GM23338 (cell line): ENCODE measurements at regions not wholly inside any gene's neighbourhood (a gene's known extent, or its start where the extent isn't known, plus 50 kb on each side); places are given as distances from the start of the nearest gene placed in this dataset.

Experiments used
- ATAC-seq: fragments of 200-7000 bp; cut with Tn5 transposase; 3 replicates; pipeline ENCODE4 v1.9.1; 2020
- DNase-seq: peaks from one replicate; pipeline ENCODE4 v3.0.0-alpha.2; 2015; ENCODE audit warnings: low spot score
- H2AFZ ChIP-seq: fragments of 200-600 bp; sonication (generic); 2 replicates; pipeline ENCODE4 v1.8.0; 2016; ENCODE audit warnings: antibody characterized with exemption, mild to moderate bottlenecking, moderate library complexity
- H3F3A ChIP-seq: fragments of 200-600 bp; sonication (generic); replicated peaks from 2 replicates; pipeline ENCODE4 v1.8.0; 2017; ENCODE audit warnings: antibody characterized with exemption, mixed run types, low read depth
- H3K27ac ChIP-seq: fragments of 200-600 bp; sonication (generic); 2 replicates; pipeline ENCODE4 v1.6.1; 2016; ENCODE audit warnings: low read depth
- H3K27me3 ChIP-seq: fragments of 200-600 bp; sonication (generic); 2 replicates; pipeline ENCODE4 v1.8.0; 2016; ENCODE audit warnings: mild to moderate bottlenecking, mixed run types, moderate library complexity; ENCODE audit not compliant: insufficient read depth
- H3K36me3 ChIP-seq: fragments of 200-600 bp; sonication (generic); 2 replicates; pipeline ENCODE4 v1.8.0; 2016; ENCODE audit warnings: mild to moderate bottlenecking; ENCODE audit not compliant: insufficient read depth
- H3K4me1 ChIP-seq: fragments of 200-600 bp; sonication (generic); 2 replicates; pipeline ENCODE4 v1.8.0; 2016; ENCODE audit warnings: mild to moderate bottlenecking, moderate library complexity; ENCODE audit not compliant: insufficient read depth
- H3K4me2 ChIP-seq: fragments of 200-600 bp; sonication (generic); 2 replicates; pipeline ENCODE4 v1.7.1; 2017; ENCODE audit warnings: mixed run types
- H3K4me3 ChIP-seq: fragments of 200-600 bp; sonication (generic); 2 replicates; pipeline ENCODE4 v1.6.1; 2016; ENCODE audit warnings: mixed run types
- H3K79me2 ChIP-seq: fragments of 200-600 bp; sonication (generic); replicated peaks from 2 replicates; pipeline ENCODE4 v1.8.0; 2017; ENCODE audit warnings: mild to moderate bottlenecking; ENCODE audit not compliant: insufficient read depth
- H3K9me2 ChIP-seq: fragments of 200-600 bp; sonication (generic); 2 replicates; pipeline ENCODE4 v1.8.0; 2017; ENCODE audit not compliant: insufficient read depth
- H4K20me1 ChIP-seq: fragments of 200-600 bp; sonication (generic); replicated peaks from 2 replicates; pipeline ENCODE4 v1.8.0; 2017; ENCODE audit warnings: mild to moderate bottlenecking; ENCODE audit not compliant: insufficient read depth
- H3K27ac Mint-ChIP-seq: 2 replicates; pipeline ENCODE4 v1.8.0; 2020; ENCODE audit warnings: inconsistent platforms, mild to moderate bottlenecking, moderate library complexity, mixed read lengths
- H3K27me3 Mint-ChIP-seq: 3 replicates; pipeline ENCODE4 v1.8.0; 2022; ENCODE audit warnings: low read depth, mild to moderate bottlenecking, moderate library complexity, mixed read lengths, inconsistent platforms; ENCODE audit not compliant: insufficient read depth, poor library complexity
- H3K36me3 Mint-ChIP-seq: 3 replicates; pipeline ENCODE4 v1.8.0; 2021; ENCODE audit warnings: low read depth, mild to moderate bottlenecking, inconsistent platforms, moderate library complexity, mixed read lengths
- H3K4me1 Mint-ChIP-seq: 3 replicates; pipeline ENCODE4 v1.8.0; 2020; ENCODE audit warnings: mild to moderate bottlenecking, inconsistent platforms, mixed read lengths
- H3K4me3 Mint-ChIP-seq: 3 replicates; pipeline ENCODE4 v1.8.0; 2021; ENCODE audit warnings: moderate library complexity, mild to moderate bottlenecking, inconsistent platforms, mixed read lengths
- H3K9me3 Mint-ChIP-seq: 3 replicates; pipeline ENCODE4 v1.8.0; 2020; ENCODE audit warnings: moderate library complexity, mild to moderate bottlenecking, inconsistent platforms, mixed read lengths
- CREB1 ChIP-seq: fragments of 250-450 bp; sonication (Bioruptor Pico); IDR thresholded peaks from 2 replicates; pipeline ENCODE4 v1.5.0; 2020; ENCODE audit warnings: low read depth, mild to moderate bottlenecking, moderate library complexity
- ETS1 ChIP-seq: IDR thresholded peaks from 2 replicates; pipeline ENCODE4 v1.6.1; 2016; ENCODE audit warnings: antibody characterized with exemption
- EZH2 ChIP-seq: fragments of 200-600 bp; sonication (generic); IDR thresholded peaks from one replicate; pipeline ENCODE4 v1.8.0; 2017; ENCODE audit warnings: antibody characterized with exemption, mild to moderate bottlenecking, low read depth; ENCODE audit not compliant: unreplicated experiment
- EZH2phosphoT487 ChIP-seq: fragments of 200-600 bp; sonication (generic); IDR thresholded peaks from one replicate; pipeline ENCODE4 v1.8.1; 2018; ENCODE audit warnings: antibody characterized with exemption; ENCODE audit not compliant: unreplicated experiment
- JUNB ChIP-seq: IDR thresholded peaks from one replicate; pipeline ENCODE4 v1.6.1; 2016; ENCODE audit warnings: antibody characterized with exemption; ENCODE audit not compliant: unreplicated experiment
- NANOG ChIP-seq: IDR thresholded peaks from 2 replicates; pipeline ENCODE4 v1.6.1; 2016; ENCODE audit warnings: antibody characterized with exemption, borderline replicate concordance
- POLR2AphosphoS5 ChIP-seq: IDR thresholded peaks from 2 replicates; pipeline ENCODE4 v1.6.1; 2016; ENCODE audit warnings: antibody characterized with exemption, low read depth
- STAT1 ChIP-seq: IDR thresholded peaks from one replicate; pipeline ENCODE4 v1.6.1; 2016; ENCODE audit warnings: antibody characterized with exemption; ENCODE audit not compliant: unreplicated experiment
- ZNF114 ChIP-seq: fragments of 250-450 bp; sonication (Bioruptor Pico); IDR thresholded peaks from 2 replicates; pipeline ENCODE4 v1.5.0; 2020; ENCODE audit warnings: mild to moderate bottlenecking, moderate library complexity
- ZNF331 ChIP-seq: fragments of 250-450 bp; sonication (Bioruptor Pico); IDR thresholded peaks from 2 replicates; pipeline ENCODE4 v1.5.0; 2020; ENCODE audit warnings: low read depth, mild to moderate bottlenecking, moderate library complexity
- TF ChIP-seq, protein P1 (sequence below): IDR thresholded peaks from one replicate; pipeline ENCODE4 v1.6.1; 2018; ENCODE audit warnings: antibody characterized with exemption; ENCODE audit not compliant: unreplicated experiment
- TF ChIP-seq, protein P2 (sequence below): fragments of 250-450 bp; sonication (Bioruptor Pico); IDR thresholded peaks from 2 replicates; pipeline ENCODE4 v1.5.0; 2020; ENCODE audit warnings: mild to moderate bottlenecking, moderate library complexity
- TF ChIP-seq, protein P3 (sequence below), 2 experiments: fragments of 200-600 bp in 1 of 2; sonication (generic) in 1 of 2; conservative IDR thresholded peaks; 2 replicates each; pipeline versions ENCODE4 v1.5.1 to v1.6.1; 2016 to 2017; ENCODE audit warnings: antibody characterized with exemption in 2 of 2, low read depth in 2 of 2, mild to moderate bottlenecking in 2 of 2, moderate library complexity in 1 of 2

DNA sequence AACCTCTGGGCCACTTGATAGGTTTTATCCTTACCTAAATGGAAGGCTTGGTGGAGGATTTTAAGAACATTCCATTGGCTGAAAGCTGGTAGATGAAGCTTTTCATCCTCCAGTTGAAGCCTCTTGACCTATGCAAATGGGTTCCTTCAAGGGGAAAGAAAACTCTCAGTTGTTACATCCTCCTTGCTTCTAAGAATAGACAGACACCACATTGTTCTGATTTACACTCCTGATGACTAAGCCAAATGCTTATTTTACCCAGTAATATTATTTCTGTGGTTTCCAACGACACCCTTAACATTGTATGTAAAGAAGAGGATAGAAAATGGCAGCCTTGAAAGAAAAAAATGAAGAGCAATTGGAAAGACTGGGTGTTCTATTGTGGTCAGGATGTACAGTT is 480.5 kb downstream of the OTOL1 start:
- Histone ChIP-seq H4K20me1 (no peaks in the 10 kb centered on the region), H3K36me3 (no peaks in the 10 kb centered on the region), H3K4me2 (no peak overlapping the region), H2AFZ (no peak overlapping the region), H3K27me3 (no peaks in the 10 kb centered on the region), H3K4me3 (no peak overlapping the region), H3K9me2 (peaks cover 9% of the 10 kb centered on the region), H3F3A (no peaks in the 10 kb centered on the region), H3K4me1 (no peaks in the 10 kb centered on the region), H3K79me2 (no peaks in the 10 kb centered on the region), H3K27ac (no peak overlapping the region)
- DNase-seq (no peak), ATAC-seq (no peak)
- Mint-ChIP-seq H3K27ac (no peak overlapping the region), H3K9me3 (peaks cover 10% of the 10 kb centered on the region), H3K4me3 (no peak overlapping the region), H3K27me3 (no peaks in the 10 kb centered on the region), H3K4me1 (no peaks in the 10 kb centered on the region), H3K36me3 (peaks cover 6% of the 10 kb centered on the region; the same call in 2 of the 3 replicates)
- TF ChIP-seq, protein P1, sequence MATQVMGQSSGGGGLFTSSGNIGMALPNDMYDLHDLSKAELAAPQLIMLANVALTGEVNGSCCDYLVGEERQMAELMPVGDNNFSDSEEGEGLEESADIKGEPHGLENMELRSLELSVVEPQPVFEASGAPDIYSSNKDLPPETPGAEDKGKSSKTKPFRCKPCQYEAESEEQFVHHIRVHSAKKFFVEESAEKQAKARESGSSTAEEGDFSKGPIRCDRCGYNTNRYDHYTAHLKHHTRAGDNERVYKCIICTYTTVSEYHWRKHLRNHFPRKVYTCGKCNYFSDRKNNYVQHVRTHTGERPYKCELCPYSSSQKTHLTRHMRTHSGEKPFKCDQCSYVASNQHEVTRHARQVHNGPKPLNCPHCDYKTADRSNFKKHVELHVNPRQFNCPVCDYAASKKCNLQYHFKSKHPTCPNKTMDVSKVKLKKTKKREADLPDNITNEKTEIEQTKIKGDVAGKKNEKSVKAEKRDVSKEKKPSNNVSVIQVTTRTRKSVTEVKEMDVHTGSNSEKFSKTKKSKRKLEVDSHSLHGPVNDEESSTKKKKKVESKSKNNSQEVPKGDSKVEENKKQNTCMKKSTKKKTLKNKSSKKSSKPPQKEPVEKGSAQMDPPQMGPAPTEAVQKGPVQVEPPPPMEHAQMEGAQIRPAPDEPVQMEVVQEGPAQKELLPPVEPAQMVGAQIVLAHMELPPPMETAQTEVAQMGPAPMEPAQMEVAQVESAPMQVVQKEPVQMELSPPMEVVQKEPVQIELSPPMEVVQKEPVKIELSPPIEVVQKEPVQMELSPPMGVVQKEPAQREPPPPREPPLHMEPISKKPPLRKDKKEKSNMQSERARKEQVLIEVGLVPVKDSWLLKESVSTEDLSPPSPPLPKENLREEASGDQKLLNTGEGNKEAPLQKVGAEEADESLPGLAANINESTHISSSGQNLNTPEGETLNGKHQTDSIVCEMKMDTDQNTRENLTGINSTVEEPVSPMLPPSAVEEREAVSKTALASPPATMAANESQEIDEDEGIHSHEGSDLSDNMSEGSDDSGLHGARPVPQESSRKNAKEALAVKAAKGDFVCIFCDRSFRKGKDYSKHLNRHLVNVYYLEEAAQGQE: no peak
- TF ChIP-seq JUNB: no peak
- no peak for TF ChIP-seq CREB1
- TF ChIP-seq, protein P2, sequence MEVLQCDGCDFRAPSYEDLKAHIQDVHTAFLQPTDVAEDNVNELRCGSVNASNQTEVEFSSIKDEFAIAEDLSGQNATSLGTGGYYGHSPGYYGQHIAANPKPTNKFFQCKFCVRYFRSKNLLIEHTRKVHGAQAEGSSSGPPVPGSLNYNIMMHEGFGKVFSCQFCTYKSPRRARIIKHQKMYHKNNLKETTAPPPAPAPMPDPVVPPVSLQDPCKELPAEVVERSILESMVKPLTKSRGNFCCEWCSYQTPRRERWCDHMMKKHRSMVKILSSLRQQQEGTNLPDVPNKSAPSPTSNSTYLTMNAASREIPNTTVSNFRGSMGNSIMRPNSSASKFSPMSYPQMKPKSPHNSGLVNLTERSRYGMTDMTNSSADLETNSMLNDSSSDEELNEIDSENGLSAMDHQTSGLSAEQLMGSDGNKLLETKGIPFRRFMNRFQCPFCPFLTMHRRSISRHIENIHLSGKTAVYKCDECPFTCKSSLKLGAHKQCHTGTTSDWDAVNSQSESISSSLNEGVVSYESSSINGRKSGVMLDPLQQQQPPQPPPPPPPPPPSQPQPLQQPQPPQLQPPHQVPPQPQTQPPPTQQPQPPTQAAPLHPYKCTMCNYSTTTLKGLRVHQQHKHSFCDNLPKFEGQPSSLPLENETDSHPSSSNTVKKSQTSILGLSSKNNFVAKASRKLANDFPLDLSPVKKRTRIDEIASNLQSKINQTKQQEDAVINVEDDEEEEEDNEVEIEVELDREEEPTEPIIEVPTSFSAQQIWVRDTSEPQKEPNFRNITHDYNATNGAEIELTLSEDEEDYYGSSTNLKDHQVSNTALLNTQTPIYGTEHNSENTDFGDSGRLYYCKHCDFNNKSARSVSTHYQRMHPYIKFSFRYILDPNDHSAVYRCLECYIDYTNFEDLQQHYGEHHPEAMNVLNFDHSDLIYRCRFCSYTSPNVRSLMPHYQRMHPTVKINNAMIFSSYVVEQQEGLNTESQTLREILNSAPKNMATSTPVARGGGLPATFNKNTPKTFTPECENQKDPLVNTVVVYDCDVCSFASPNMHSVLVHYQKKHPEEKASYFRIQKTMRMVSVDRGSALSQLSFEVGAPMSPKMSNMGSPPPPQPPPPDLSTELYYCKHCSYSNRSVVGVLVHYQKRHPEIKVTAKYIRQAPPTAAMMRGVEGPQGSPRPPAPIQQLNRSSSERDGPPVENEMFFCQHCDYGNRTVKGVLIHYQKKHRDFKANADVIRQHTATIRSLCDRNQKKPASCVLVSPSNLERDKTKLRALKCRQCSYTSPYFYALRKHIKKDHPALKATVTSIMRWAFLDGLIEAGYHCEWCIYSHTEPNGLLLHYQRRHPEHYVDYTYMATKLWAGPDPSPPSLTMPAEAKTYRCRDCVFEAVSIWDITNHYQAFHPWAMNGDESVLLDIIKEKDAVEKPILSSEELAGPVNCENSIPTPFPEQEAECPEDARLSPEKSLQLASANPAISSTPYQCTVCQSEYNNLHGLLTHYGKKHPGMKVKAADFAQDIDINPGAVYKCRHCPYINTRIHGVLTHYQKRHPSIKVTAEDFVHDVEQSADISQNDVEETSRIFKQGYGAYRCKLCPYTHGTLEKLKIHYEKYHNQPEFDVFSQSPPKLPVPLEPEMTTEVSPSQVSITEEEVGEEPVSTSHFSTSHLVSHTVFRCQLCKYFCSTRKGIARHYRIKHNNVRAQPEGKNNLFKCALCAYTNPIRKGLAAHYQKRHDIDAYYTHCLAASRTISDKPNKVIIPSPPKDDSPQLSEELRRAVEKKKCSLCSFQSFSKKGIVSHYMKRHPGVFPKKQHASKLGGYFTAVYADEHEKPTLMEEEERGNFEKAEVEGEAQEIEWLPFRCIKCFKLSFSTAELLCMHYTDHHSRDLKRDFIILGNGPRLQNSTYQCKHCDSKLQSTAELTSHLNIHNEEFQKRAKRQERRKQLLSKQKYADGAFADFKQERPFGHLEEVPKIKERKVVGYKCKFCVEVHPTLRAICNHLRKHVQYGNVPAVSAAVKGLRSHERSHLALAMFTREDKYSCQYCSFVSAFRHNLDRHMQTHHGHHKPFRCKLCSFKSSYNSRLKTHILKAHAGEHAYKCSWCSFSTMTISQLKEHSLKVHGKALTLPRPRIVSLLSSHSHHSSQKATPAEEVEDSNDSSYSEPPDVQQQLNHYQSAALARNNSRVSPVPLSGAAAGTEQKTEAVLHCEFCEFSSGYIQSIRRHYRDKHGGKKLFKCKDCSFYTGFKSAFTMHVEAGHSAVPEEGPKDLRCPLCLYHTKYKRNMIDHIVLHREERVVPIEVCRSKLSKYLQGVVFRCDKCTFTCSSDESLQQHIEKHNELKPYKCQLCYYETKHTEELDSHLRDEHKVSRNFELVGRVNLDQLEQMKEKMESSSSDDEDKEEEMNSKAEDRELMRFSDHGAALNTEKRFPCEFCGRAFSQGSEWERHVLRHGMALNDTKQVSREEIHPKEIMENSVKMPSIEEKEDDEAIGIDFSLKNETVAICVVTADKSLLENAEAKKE (CRISPR knock-in tag): no peak
- TF ChIP-seq NANOG: no peak
- TF ChIP-seq EZH2phosphoT487: no peak
- no peak for TF ChIP-seq ZNF114 (CRISPR knock-in tag)
- no peak for TF ChIP-seq STAT1
- no peak for TF ChIP-seq ETS1
- TF ChIP-seq, protein P3, sequence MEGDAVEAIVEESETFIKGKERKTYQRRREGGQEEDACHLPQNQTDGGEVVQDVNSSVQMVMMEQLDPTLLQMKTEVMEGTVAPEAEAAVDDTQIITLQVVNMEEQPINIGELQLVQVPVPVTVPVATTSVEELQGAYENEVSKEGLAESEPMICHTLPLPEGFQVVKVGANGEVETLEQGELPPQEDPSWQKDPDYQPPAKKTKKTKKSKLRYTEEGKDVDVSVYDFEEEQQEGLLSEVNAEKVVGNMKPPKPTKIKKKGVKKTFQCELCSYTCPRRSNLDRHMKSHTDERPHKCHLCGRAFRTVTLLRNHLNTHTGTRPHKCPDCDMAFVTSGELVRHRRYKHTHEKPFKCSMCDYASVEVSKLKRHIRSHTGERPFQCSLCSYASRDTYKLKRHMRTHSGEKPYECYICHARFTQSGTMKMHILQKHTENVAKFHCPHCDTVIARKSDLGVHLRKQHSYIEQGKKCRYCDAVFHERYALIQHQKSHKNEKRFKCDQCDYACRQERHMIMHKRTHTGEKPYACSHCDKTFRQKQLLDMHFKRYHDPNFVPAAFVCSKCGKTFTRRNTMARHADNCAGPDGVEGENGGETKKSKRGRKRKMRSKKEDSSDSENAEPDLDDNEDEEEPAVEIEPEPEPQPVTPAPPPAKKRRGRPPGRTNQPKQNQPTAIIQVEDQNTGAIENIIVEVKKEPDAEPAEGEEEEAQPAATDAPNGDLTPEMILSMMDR (conservative IDR thresholded peaks at IDR 0.05; ENCODE audit: low read depth in 2 of 2): no peak
- no peak for TF ChIP-seq ZNF331 (CRISPR knock-in tag)
- TF ChIP-seq POLR2AphosphoS5: no peak
- TF ChIP-seq EZH2: no peak
